ENCODE measurements at regions not wholly inside any gene's neighbourhood (a gene's known extent, or its start where the extent isn't known, plus 50 kb on each side); places are given as distances from the start of the nearest gene placed in this dataset.
"Not testable (repeated sequence)": the region's sequence is repeated elsewhere in the genome, so short reads cannot be mapped to it uniquely, and the experiment has no call there.

DNA sequence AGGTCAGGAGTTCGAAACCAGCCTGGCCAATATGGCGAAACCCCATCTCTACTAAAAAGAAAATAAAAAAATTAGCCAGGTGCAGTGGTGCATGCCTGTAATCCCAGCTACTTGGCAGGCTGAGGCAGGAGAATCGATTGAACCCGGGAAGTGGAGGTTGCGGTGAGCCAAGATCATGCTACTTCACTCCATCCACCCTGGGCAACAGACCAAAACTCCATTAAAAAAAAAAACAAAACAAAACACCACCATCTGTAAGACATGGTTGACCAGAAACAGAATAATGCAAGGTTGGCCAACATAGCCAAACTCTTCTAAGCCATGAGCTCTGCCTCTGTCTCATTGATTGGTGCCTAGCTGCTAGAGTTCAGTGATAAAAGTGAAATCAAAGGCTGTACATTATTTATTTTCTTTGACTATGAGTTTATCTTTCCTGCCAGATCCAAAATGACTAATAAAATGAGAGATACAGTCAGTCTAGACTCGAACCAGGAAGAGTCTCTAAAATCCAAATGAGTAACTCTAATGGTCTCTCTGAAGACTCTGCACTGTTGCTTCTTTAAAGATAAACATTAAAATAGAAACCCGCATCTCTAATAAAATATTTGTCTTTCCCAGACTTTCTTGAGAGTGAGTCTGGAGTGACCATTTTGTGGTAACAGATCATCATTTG lies 404.7 kb downstream of the DAD1 start:
- DNase-seq: no peak

DNA sequence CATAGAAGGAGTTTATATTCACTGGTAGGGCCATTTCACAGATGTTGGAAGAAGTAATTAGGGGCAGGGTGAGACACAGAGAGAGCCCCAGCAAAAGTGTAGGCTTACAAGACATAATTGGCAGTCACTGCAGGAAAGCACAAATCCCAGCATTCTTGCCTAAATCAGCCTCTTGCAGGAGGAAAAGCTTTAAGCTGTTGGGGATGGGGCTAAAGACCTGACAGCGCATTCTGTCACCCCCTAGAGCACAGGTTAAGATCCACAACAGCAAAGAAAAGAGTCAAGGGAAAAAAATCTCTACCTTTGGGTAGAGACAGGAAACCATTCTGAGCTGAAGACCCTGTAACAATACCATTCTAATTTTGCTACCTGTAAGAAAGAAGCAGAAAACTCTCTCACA lies 409.0 kb downstream of the DAD1 start:
- no peak for DNase-seq

DNA sequence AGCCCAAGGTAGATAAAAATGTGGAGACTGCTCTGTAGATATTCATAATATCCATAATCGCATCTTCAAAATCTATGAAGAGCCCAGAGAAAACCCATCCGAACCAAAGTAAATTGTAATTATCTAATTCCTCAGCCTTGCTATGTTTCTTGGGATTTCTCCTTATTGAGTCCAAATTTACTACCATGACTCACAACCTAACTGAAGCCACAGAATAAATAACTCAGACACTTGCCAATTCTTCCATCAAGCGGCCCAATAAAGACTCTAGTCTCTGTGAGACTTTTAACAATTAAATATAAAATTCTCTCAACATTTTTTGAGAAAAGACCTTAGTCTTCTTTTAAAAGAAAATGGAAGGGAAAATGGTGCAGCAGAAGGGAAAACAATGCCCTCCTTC lies 409.8 kb downstream of the DAD1 start:
- DNase-seq: no peak

DNA sequence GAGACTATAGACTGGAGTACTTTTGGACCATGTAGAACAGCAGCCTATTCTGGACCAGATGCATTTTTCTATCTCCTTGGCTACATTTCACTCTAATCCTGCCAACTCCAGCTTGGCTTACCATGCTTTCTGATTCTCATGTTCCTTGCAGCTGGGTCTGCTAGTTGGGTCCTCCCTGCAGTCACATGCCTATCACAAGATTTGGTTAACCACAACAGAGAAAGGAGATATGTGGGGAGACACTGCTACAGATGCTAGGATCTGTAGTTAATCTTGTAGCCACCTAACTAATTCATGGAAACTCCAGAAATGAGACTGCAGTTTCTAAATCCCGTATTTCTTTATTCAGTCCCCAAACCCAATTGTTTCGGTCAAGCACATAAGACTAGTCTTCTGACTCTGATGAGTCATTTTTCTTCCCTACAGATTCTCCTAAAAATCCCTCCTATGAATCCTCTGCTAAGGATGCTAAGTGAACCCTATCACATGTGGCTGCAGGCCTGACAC lies 410.6 kb downstream of the DAD1 start:
- DNase-seq: no peak

DNA sequence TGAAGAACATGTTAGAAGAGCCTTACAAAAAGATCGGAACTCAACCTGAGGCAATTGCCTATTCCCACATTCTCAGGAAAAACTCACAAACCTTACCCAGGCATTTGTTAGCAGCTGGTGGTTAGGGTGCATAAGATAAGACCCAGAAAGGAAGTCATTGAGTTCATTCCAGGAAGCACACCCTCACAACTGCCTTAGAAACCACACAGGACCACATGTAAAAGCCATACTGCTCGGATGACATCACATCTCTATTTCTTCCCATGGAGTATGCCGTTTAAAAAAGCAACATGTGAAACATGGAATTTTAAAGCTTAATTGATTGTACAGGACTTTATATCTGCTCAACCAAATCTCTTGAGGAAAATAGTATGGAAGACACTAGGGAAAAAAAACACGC lies 411.2 kb downstream of the DAD1 start:
- no peak for DNase-seq

DNA sequence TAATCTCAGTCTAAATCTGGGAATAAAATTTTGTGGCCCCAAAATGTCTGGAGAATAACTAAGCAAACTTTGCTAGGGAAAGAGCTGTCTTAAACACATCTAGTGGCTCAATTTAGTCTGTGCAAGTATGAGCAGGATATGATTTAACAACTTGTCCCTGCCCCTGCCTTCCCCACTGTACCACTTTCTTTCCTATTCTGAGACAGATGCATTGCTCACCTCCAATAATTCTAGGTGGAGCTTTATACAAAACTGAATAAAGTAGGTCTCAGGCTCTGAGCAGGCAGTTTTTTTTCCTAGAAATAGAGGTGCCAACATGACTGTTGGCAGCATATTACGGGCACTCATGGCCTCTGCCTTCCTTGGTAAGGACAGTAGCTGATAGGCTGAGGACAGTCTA lies 412.1 kb downstream of the DAD1 start:
- DNase-seq: no peak

DNA sequence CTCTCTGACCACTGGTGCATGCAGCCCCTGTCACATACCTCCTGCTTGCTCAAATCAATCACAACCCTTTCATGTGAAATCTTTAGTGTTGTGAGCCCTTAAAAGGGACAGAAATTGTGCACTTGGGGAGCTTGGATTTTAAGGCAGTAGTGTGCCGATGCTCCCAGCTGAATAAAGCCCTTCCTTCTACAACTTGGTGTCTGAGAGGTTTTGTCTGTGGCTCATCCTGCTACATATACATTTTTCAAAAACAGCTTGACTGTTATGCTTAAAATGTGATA lies 413.8 kb downstream of the DAD1 start:
- not testable (repeated sequence) for DNase-seq

DNA sequence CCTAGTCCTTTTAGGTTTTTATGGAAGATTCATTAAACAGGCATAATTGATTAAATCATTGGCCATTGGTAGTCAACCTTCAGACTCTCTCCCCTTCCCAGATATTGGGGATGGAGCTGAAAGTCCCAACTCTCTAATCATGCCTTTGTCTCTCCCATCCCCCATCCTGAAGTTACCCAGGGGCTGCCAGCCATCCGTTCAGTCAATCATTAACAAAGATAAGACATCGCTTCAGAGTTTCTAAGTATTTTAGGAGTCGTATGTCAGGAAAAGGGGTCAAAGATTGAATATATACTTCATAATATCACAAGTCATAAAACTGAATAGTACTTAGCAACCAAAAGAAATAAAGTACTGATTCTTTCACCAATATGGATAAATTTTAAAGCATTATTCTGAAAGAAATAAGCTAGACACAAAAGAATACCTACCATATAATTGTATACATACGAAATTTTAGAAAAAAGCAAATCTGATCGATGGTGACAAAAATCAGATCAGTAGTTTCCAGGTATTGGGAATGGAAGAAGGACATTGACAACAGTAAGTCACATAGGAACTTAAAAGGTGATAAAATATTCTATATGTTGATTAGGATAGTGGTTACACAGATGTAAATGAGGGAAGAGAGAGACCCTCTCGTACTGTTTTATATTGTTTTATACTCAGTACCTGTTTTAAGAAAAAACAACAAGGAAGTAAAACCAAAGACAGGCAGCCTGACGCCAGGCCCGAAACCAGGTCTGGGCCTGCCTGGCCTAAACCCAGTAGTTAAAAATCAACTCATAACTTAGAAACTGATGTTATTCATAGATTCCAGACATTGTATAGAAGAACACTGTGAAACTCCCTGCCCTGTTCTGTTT lies 414.4 kb downstream of the DAD1 start:
- no peak for DNase-seq

DNA sequence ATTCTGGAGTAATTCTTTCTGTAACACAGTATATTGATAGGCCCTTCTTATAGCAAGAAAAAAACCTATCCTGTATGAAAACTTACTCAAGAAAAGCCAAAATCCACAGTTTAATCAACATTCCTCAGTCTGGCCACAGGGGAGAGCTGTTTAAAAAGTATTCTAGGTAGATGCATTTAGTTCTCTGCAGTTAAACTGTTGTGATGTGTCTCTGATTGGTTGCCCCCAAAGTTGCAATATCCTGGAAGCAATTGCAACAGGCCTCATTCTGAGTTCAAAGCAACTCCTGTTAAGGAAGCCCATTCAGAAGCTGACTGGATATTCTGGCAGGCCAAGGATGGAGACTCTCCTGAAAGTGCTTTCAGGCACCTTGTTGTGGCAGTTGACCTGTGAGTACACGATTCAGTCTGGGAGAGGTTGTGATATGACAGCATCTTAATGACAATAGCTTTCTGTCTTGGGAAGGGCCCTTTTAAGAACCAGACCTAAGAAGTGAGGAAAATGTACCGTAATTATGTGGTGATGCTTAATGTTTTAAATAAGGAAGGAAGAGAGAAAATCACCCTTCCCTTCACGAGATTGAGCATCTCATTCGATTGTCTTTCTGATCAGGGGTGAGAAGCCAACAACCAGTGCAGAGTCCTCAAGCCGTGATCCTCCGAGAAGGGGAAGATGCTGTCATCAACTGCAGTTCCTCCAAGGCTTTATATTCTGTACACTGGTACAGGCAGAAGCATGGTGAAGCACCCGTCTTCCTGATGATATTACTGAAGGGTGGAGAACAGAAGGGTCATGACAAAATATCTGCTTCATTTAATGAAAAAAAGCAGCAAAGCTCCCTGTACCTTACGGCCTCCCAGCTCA lies 420.7 kb downstream of the DAD1 start:
- DNase-seq: no peak

DNA sequence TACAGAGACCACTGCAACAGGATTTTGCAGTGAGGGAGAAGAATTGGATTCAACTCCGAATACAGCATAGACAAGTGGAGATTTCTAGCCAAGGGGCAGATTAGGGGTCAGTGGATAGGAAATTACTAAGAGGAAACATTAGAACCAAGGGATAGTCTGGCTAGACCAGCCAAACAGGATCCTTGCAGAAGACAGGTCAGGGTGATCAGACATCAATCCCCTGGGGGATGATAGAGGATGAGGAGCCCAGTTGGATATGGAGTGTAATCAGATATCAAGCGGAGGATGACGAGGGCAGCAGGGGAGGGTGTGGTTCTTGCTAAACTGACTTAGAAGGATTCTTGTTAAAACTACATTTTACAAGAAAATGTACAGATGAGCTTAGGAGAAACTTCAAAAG lies 424.4 kb downstream of the DAD1 start:
- no peak for DNase-seq

DNA sequence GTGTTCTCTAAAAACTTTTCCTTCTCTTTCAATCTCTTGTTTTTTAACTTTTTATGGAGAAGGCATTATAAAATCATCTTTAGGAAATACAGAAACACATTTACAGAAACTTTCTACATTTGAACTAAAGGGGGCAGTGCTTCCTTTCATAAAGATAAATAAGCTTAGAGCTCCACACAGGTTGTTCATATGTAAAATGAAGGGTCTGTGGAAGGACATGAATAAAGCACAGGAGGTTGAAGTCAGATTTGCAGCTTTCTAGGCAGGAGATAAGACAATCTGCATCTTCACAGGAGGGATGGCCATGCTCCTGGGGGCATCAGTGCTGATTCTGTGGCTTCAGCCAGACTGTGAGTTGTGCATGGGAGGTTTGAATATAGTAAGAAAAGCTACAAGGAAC lies 426.0 kb downstream of the DAD1 start:
- DNase-seq: no peak

DNA sequence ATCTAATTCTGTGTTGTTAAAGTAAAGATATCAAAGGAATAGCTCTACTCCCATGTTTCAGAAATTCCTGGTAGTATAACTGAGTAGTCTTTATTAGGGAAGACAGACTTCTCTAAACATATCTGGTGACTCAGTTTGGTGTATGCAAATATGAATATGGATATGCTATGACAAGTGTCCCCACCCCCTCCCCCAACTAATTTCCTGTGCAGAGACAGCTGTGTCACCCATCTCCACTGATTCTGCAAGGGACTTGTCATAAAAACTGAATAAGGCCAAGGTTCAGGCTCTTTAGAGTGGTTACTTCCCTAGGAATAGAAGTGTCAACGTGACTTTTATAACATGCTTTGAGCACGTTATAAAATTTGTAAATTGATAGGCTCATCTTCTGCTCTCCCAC lies 429.1 kb downstream of the DAD1 start:
- no peak for DNase-seq

DNA sequence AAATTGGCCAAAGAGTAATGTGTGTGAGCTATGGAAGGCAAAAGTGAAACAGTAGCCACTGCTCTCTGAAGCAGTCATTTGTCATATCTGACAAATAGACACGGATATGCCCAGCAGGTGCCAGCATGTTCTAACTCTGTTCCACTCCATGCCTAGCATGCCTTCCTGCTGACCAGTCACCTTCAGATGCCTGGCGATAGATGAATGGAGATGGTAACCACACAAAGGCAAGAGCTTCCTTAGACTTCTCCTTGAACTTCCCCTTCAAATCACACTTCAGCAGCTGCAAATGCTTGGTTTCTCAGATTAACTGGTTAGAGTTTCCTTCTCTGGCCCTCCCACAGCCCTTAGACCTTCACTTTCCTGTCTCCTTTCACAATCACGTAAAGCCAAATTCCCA lies 429.9 kb downstream of the DAD1 start:
- no peak for DNase-seq

DNA sequence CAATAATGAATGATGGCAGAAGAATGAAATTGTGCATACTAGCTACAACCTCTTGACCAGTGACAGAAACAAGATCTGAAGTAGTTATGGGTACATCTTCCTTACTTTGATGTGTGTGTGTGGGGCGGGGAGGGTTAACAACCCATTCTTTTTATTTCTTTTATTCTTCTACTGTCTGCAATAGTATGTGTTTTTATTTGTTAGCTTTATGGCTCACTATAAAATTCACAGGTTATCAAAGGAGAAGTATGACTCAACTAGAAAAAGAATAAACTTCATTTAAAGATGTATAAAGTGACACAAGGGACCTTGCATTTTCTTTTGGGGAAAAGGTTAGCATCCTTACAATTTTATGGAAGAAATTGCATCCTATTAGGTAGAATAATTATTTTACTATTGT lies 430.5 kb downstream of the DAD1 start:
- no peak for DNase-seq

DNA sequence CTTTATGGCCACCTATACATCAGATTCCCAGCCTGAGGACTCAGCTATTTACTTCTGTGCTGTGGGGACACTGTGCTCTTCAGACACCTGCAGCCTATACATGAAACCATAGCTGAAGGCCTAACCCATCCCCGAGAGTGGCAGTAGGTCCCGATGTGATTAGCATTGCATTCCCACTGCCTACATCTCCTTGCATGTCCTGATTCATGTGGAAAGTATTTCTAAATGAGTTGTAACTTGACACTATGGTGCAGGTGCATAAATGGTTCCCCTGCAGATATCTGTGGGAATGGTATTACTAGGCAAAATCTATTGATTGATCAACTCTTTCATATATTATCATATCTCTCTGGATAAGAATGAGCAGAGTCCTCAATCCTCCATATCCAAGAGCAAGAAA lies 433.5 kb downstream of the DAD1 start:
- no peak for DNase-seq

DNA sequence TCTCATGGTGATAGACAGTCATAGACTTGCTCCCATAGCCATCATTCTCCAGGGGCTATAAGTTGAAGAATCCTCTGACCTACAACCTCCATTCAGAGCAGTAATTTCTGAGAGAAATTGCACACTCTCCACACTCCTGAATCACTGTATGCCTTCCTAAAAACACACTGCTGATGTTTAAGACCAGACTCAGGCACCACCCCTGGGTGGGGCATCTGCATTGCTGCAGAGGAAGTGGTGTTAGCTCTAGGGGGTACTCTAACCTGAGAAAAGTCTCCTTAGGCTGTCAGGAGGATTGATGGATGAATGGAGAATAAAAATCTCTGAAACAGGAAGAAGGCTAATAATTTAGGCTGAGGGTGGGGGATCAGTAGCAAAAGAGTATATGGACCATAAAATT lies 436.1 kb downstream of the DAD1 start:
- no peak for DNase-seq

DNA sequence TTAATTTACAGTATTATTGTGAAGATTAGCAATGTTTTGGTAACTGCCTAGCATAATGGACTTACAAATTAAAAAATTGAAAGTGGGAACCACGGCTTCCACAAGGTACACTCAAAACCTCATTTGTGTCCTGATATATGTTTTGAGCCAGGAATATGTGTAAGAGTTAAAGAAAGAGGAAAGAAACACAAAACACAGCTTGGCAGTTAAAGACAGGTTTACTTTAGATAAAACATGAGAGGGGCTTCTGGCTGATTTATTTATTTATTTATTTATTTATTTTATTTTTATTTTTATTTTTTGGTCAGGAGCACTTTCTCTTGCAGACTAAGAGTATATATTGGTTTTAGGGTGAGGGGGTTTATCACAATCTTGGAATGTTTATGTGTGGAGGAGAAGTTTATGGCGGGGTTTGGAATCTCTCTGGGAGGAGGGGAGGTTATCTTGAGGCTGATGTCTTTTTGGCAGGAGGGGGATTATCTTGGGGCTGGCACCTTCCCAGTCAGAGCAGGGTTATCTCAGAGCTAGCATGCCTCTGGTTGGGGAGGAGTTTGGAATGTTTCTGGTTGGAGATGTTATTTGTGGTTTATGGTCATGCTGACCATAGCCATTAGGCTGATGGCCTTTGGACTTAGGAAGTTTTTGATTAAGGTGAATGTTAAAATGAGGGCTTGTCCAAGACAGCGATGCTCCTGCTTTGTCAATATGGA lies 436.7 kb downstream of the DAD1 start:
- no peak for DNase-seq

DNA sequence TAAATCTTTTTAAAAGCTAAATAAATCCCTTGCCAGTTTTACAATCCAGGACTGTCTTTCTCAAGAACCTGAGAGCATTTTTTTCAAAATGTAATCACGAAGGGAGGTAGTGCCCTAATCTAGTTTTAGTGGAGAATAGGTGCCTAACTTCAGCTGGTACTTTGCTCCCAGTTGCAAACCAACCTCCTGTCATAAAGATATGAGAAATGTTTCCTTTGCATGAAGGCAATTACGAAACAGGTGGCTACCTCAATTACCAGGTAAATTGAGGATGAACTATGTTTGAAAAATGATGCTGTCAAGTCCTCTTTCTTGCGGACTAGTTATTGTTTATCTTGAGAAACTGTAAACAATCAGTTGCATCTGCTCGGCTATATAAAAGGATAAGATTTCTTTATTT lies 437.9 kb downstream of the DAD1 start:
- no peak for DNase-seq

DNA sequence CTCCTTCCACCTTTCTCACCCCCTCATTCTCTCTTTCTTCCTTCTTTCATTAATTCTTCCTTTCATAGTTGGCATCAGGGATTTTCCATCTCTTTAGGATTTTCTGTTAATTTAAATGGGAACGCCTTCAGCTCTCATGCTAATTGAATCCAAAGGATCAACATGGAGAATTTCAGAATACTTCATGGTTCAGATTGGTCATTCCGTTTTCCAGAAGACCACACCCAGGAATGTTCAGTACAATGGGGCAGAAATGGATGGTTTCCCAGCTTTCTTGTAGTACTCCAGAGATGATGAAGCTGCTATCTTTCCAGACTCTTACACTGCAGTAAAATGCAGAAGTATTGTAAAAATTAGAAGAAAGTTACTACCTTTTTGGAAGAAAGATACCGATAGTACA lies 440.0 kb downstream of the DAD1 start:
- DNase-seq: no peak

DNA sequence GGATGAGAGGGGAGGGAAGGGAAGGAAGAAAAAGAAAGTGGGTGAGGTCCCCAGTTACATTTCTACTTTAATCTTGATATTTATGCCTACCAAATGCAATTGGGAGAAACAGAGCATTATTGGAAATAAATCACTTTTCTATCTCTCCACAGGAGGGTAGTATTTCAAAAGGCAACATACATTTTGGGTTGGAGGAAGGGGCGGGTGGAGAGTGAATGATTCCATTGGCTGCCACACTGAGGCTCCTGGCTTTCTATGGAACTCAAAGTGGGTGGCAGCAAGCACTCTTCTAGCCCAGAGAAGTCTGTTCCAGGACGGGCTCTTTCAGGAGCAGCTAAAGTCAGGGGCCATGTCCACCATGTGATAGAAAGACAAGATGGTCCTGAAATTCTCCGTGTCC lies 441.3 kb downstream of the DAD1 start:
- peak; percentile 2 for DNase-seq

DNA sequence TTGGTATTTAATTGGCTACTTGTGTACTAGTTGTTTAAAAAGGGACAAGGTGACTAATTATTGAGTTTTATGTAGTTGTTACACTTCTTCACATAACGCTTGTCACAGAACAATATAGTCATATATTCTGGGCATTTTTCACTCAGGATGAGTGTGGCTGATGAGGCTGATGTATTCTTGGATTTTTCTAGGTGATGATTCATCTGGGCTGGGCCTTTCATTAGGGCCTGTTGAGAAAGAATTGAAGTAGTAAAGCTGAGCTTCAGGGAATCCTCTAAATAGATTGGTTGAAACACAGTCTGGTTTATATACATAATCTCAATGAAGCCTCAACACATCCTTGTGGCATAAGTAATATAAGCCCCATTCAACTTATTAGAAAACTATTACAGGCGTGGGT lies 445.7 kb downstream of the DAD1 start:
- no peak for DNase-seq

DNA sequence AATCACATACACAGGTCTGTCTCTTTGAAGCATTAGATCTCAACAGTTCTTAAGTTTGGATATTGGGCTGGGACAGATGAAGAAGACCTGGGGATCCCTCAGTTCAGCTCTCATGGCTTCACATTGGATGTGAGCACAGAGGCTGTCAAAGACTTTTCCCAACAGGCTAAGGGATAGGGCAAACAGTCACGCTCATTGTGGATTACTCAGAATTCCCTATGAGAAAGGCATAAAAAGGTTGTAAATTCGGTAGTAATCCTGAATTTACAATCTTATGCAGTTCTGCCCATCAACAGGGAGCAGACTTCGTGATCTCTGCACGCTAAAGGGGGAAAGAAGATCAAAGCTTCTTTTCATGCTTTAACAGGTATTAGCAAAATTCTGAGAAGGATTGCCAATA lies 448.4 kb downstream of the DAD1 start:
- DNase-seq: no peak
